ENCODE measurements at regions not wholly inside any gene's neighbourhood (a gene's known extent, or its start where the extent isn't known, plus 50 kb on each side); places are given as distances from the start of the nearest gene placed in this dataset.

- TF ChIP-seq TAF1 (IDR thresholded peaks at IDR 0.05; ENCODE audit: borderline replicate concordance, insufficient read depth, low read length) (no peak), REST (IDR thresholded peaks at IDR 0.05; ENCODE audit: insufficient read depth in 1 of 2, low read depth in 2 of 2, low read length in 2 of 2) (no peak)
These were observed 576.4 kb upstream of the SGCD start for GRCh38 chr5:155750571-155750970.
